Panc1 (cell line): ENCODE measurements at regions not wholly inside any gene's neighbourhood (a gene's known extent, or its start where the extent isn't known, plus 50 kb on each side); places are given as distances from the start of the nearest gene placed in this dataset.

Experiments
- ATAC-seq: fragments of 200-7000 bp; cut with Tn5 transposase; 2 replicates; pipeline ENCODE4 v1.9.1; 2020; ENCODE audit warnings: mild to moderate bottlenecking, moderate library complexity
- BruUV-seq: library from RNA; stranded (reverse); fragments of 400-500 nt; replicated peaks from 2 replicates; lab custom pipeline; 2021; lab: Mats Ljungman, UMichigan
- CTCF ChIA-PET: fragments of 300-600 bp; sonication (Branson Sonifier 250); formaldehyde crosslinking; loops from one replicate; lab custom pipeline; 2022; ENCODE audit warnings: antibody characterized with exemption; lab: Charles Lee
- POLR2A ChIA-PET: fragments of 300-600 bp; sonication (Branson Sonifier 250); formaldehyde crosslinking; loops from one replicate; lab custom pipeline; 2022; ENCODE audit warnings: antibody characterized with exemption; lab: Charles Lee
- DNase-seq: peaks from one replicate; pipeline ENCODE4 v3.0.0-alpha.2; 2010; ENCODE audit warnings: low read depth, low spot score
- H3K27ac ChIP-seq: 2 replicates; pipeline ENCODE4 v1.5.1; 2011; ENCODE audit warnings: mild to moderate bottlenecking, low read length, inconsistent platforms
- H3K27me3 ChIP-seq: fragments of 200-500 bp; sonication (Bioruptor generic); 2 replicates; pipeline ENCODE4 v1.6.0; 2014; ENCODE audit warnings: low read length, inconsistent platforms; ENCODE audit not compliant: control insufficient read depth, insufficient read depth
- H3K36me3 ChIP-seq: fragments of 200-500 bp; sonication (Bioruptor generic); 2 replicates; pipeline ENCODE4 v1.5.1; 2014; ENCODE audit warnings: inconsistent platforms, mild to moderate bottlenecking, low read length, moderate library complexity; ENCODE audit not compliant: control insufficient read depth, insufficient read depth
- H3K4me1 ChIP-seq: 2 replicates; pipeline ENCODE4 v1.5.1; 2011; ENCODE audit warnings: inconsistent platforms, mild to moderate bottlenecking, low read length, moderate library complexity; ENCODE audit not compliant: control insufficient read depth, insufficient read depth
- H3K4me3 ChIP-seq, 2 experiments: 2 replicates each; pipeline ENCODE4 v1.5.1; 2011 to 2012; ENCODE audit warnings: low read depth in 2 of 2, low read length in 2 of 2, mild to moderate bottlenecking in 2 of 2, inconsistent platforms in 1 of 2, moderate library complexity in 1 of 2
- H3K9me3 ChIP-seq: fragments of 200-500 bp; sonication (Bioruptor generic); 2 replicates; pipeline ENCODE4 v1.5.1; 2014; ENCODE audit warnings: low read depth, mild to moderate bottlenecking, inconsistent platforms, low read length, moderate library complexity; ENCODE audit not compliant: control insufficient read depth, insufficient read depth
- POLR2AphosphoS5 ChIP-seq: IDR thresholded peaks from 2 replicates; pipeline ENCODE4 v1.6.1; 2012; ENCODE audit warnings: mild to moderate bottlenecking, low read depth, low read length, moderate library complexity
- SIN3A ChIP-seq: IDR thresholded peaks from 2 replicates; pipeline ENCODE4 v1.6.1; 2012; ENCODE audit warnings: low read depth, mild to moderate bottlenecking, low read length, moderate library complexity, borderline replicate concordance; ENCODE audit not compliant: insufficient read depth
- TCF7L2 ChIP-seq: IDR thresholded peaks from 2 replicates; pipeline ENCODE4 v1.6.1; 2011; ENCODE audit warnings: mild to moderate bottlenecking, low read depth, low read length, inconsistent platforms
- in situ Hi-C: cut with HindIII; loops from 2 replicates; pipeline ENCODE4 v1.10.0; 2016; ENCODE audit warnings: low sequenced_read_pairs, low pct_unique_long_range_greater_than_20kb
- intact Hi-C: fragments of 100-400 bp; cut with micrococcal nuclease; formaldehyde crosslinking; loops from one replicate; pipeline ENCODE4 v1.10.0; 2022; ENCODE audit not compliant: unreplicated experiment
- TF ChIP-seq, protein P1 (sequence below): fragments of 450-650 bp; IDR thresholded peaks from 2 replicates; pipeline ENCODE4 v1.5.1; 2017; ENCODE audit warnings: mild to moderate bottlenecking
- TF ChIP-seq, protein P2 (sequence below), 2 experiments: IDR thresholded peaks; 2 replicates each; pipeline ENCODE4 v1.6.1; 2011 to 2012; ENCODE audit warnings: low read depth in 2 of 2, control low read depth in 1 of 2, low read length in 1 of 2, mild to moderate bottlenecking in 1 of 2, moderate library complexity in 1 of 2; ENCODE audit not compliant: insufficient read depth in 1 of 2

GRCh38 chr15:95726891-95727290 is 603.6 kb upstream of the NR2F2 start:
- CTCF ChIA-PET, result no interaction called here
- Histone ChIP-seq H3K4me3 (no peak overlapping the region), H3K36me3 (no peaks in the 10 kb centered on the region), H3K27me3 (no peaks in the 10 kb centered on the region), H3K9me3 (no peaks in the 10 kb centered on the region), H3K27ac (no peak overlapping the region), H3K4me1 (no peaks in the 10 kb centered on the region)
- TF ChIP-seq TCF7L2 (no peak), POLR2AphosphoS5 (no peak), SIN3A (no peak)
- TF ChIP-seq, protein P1, sequence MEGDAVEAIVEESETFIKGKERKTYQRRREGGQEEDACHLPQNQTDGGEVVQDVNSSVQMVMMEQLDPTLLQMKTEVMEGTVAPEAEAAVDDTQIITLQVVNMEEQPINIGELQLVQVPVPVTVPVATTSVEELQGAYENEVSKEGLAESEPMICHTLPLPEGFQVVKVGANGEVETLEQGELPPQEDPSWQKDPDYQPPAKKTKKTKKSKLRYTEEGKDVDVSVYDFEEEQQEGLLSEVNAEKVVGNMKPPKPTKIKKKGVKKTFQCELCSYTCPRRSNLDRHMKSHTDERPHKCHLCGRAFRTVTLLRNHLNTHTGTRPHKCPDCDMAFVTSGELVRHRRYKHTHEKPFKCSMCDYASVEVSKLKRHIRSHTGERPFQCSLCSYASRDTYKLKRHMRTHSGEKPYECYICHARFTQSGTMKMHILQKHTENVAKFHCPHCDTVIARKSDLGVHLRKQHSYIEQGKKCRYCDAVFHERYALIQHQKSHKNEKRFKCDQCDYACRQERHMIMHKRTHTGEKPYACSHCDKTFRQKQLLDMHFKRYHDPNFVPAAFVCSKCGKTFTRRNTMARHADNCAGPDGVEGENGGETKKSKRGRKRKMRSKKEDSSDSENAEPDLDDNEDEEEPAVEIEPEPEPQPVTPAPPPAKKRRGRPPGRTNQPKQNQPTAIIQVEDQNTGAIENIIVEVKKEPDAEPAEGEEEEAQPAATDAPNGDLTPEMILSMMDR, result no peak
- TF ChIP-seq, protein P2, sequence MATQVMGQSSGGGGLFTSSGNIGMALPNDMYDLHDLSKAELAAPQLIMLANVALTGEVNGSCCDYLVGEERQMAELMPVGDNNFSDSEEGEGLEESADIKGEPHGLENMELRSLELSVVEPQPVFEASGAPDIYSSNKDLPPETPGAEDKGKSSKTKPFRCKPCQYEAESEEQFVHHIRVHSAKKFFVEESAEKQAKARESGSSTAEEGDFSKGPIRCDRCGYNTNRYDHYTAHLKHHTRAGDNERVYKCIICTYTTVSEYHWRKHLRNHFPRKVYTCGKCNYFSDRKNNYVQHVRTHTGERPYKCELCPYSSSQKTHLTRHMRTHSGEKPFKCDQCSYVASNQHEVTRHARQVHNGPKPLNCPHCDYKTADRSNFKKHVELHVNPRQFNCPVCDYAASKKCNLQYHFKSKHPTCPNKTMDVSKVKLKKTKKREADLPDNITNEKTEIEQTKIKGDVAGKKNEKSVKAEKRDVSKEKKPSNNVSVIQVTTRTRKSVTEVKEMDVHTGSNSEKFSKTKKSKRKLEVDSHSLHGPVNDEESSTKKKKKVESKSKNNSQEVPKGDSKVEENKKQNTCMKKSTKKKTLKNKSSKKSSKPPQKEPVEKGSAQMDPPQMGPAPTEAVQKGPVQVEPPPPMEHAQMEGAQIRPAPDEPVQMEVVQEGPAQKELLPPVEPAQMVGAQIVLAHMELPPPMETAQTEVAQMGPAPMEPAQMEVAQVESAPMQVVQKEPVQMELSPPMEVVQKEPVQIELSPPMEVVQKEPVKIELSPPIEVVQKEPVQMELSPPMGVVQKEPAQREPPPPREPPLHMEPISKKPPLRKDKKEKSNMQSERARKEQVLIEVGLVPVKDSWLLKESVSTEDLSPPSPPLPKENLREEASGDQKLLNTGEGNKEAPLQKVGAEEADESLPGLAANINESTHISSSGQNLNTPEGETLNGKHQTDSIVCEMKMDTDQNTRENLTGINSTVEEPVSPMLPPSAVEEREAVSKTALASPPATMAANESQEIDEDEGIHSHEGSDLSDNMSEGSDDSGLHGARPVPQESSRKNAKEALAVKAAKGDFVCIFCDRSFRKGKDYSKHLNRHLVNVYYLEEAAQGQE (IDR thresholded peaks at IDR 0.05; ENCODE audit: insufficient read depth in 1 of 2, low read depth in 2 of 2, low read length in 1 of 2), result no peak
- intact Hi-C loops (no loop called here), in situ Hi-C loops (no loop called here)
- ATAC-seq (no peak), DNase-seq (no peak)
- BruUV-seq, result no TSS peak
- POLR2A ChIA-PET, result no interaction called here

DNA sequence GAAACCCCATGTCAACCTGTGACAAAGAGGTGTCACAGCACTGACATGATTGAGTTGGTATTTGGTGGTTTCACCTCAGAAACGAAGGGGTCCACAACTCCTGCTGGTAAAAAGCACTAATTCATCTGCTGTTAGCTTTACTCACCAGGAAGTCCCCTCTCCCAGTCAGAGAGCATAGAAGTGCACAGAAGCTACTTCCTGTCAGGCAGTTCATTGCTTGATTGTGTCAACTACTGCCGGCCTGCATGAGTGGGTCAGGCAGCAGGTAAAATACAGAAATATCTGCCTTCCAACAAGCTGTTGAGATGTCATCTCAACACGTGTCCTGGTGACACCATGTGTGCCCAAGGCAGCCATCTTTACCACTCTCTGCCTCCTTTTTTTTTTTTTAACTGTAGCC is 596.6 kb upstream of the NR2F2 start:
- intact Hi-C loops, result no loop called here
- ChIA-PET POLR2A (no interaction called here), CTCF (no interaction called here)

More for the DNA sequence above, 596.6 kb upstream of the NR2F2 start:
- Histone ChIP-seq H3K4me3 (no peak overlapping the region), H3K36me3 (no peaks in the 10 kb centered on the region), H3K4me1 (no peaks in the 10 kb centered on the region), H3K27me3 (no peaks in the 10 kb centered on the region), H3K9me3 (no peaks in the 10 kb centered on the region), H3K27ac (no peak overlapping the region)
- TF ChIP-seq, protein P2 (IDR thresholded peaks at IDR 0.05; ENCODE audit: insufficient read depth in 1 of 2, low read depth in 2 of 2, low read length in 1 of 2), result no peak
- TF ChIP-seq TCF7L2 (no peak), POLR2AphosphoS5 (no peak)
- DNase-seq (no peak), ATAC-seq (no peak)
- in situ Hi-C loops, result no loop called here
- BruUV-seq, result no TSS peak
